H9 (cell line): ENCODE measurements at regions not wholly inside any gene's neighbourhood (a gene's known extent, or its start where the extent isn't known, plus 50 kb on each side); places are given as distances from the start of the nearest gene placed in this dataset.

Experiments used
- DNase-seq: peaks from one replicate; pipeline ENCODE4 v3.0.0-alpha.2; 2017
- H2AFZ ChIP-seq: one replicate; pipeline ENCODE4 v1.6.1; 2013; ENCODE audit warnings: mild to moderate bottlenecking, low read length, control low read depth, moderate library complexity
- H2AK5ac ChIP-seq: 2 replicates; pipeline ENCODE4 v1.6.1; 2013; ENCODE audit warnings: low read length, control low read depth, mixed read lengths; ENCODE audit not compliant: insufficient read length
- H2BK120ac ChIP-seq: one replicate; pipeline ENCODE4 v1.6.1; 2013; ENCODE audit warnings: low read depth, mild to moderate bottlenecking, low read length, control low read depth, inconsistent platforms; ENCODE audit not compliant: poor library complexity, severe bottlenecking
- H2BK12ac ChIP-seq: 2 replicates; pipeline ENCODE4 v1.6.1; 2013; ENCODE audit warnings: low read length, control low read depth, mixed read lengths, low read depth; ENCODE audit not compliant: insufficient read length
- H2BK15ac ChIP-seq: 2 replicates; pipeline ENCODE4 v1.6.1; 2013; ENCODE audit warnings: low read depth, low read length, control low read depth
- H2BK20ac ChIP-seq: one replicate; pipeline ENCODE4 v1.6.1; 2013; ENCODE audit warnings: low read depth, mild to moderate bottlenecking, low read length, control low read depth, inconsistent platforms; ENCODE audit not compliant: poor library complexity, severe bottlenecking
- H2BK5ac ChIP-seq: 2 replicates; pipeline ENCODE4 v1.6.1; 2013; ENCODE audit warnings: low read length, control low read depth, mixed read lengths; ENCODE audit not compliant: insufficient read length
- H3K14ac ChIP-seq: 2 replicates; pipeline ENCODE4 v1.6.1; 2013; ENCODE audit warnings: low read length, control low read depth; ENCODE audit not compliant: insufficient read depth
- H3K18ac ChIP-seq: 2 replicates; pipeline ENCODE4 v1.6.1; 2013; ENCODE audit warnings: low read depth, mild to moderate bottlenecking, mixed read lengths, low read length, control low read depth; ENCODE audit not compliant: insufficient read length
- H3K23ac ChIP-seq: 2 replicates; pipeline ENCODE4 v1.6.1; 2013; ENCODE audit warnings: low read length, control low read depth, mixed read lengths, low read depth; ENCODE audit not compliant: insufficient read length
- H3K23me2 ChIP-seq: 2 replicates; pipeline ENCODE4 v1.6.1; 2013; ENCODE audit warnings: low read depth, mild to moderate bottlenecking, mixed read lengths, low read length, control low read depth; ENCODE audit not compliant: insufficient read length, poor library complexity, severe bottlenecking
- H3K27ac ChIP-seq: 2 replicates; pipeline ENCODE4 v1.5.1; 2013; ENCODE audit warnings: low read length, control low read depth, mixed read lengths, low read depth; ENCODE audit not compliant: insufficient read length
- H3K27me3 ChIP-seq: 2 replicates; pipeline ENCODE4 v1.6.1; 2013; ENCODE audit warnings: low read length, control low read depth, inconsistent platforms; ENCODE audit not compliant: insufficient read depth
- H3K4ac ChIP-seq: 2 replicates; pipeline ENCODE4 v1.6.1; 2013; ENCODE audit warnings: low read depth, mild to moderate bottlenecking, control low read depth, inconsistent platforms, low read length, moderate library complexity
- H3K4me1 ChIP-seq: 2 replicates; pipeline ENCODE4 v1.6.1; 2013; ENCODE audit warnings: low read length, control low read depth, inconsistent platforms; ENCODE audit not compliant: insufficient read depth
- H3K4me2 ChIP-seq: 2 replicates; pipeline ENCODE4 v1.6.1; 2013; ENCODE audit warnings: low read length, control low read depth, mixed read lengths; ENCODE audit not compliant: insufficient read length, insufficient read depth
- H3K56ac ChIP-seq: 2 replicates; pipeline ENCODE4 v1.6.1; 2013; ENCODE audit warnings: low read depth, mild to moderate bottlenecking, mixed read lengths, low read length, control low read depth; ENCODE audit not compliant: insufficient read length
- H3K79me1 ChIP-seq: 2 replicates; pipeline ENCODE4 v1.6.1; 2013; ENCODE audit warnings: low read depth, mild to moderate bottlenecking, moderate library complexity, low read length, control low read depth, inconsistent platforms; ENCODE audit not compliant: insufficient read depth, poor library complexity, severe bottlenecking
- H3K79me2 ChIP-seq: 2 replicates; pipeline ENCODE4 v1.6.1; 2013; ENCODE audit warnings: low read length, control low read depth, inconsistent platforms; ENCODE audit not compliant: insufficient read depth
- H3K9ac ChIP-seq: 2 replicates; pipeline ENCODE4 v1.6.1; 2013; ENCODE audit warnings: low read length, control low read depth, mixed read lengths; ENCODE audit not compliant: insufficient read length; ENCODE audit errors: extremely low read depth
- H3K9me3 ChIP-seq: one replicate; pipeline ENCODE4 v1.6.1; 2013; ENCODE audit warnings: low read depth, low read length, inconsistent platforms; ENCODE audit not compliant: control insufficient read depth
- H3T11ph ChIP-seq: one replicate; pipeline ENCODE4 v1.6.1; 2013; ENCODE audit warnings: mild to moderate bottlenecking, low read length, control low read depth, inconsistent platforms
- H4K20me1 ChIP-seq: one replicate; pipeline ENCODE4 v1.6.1; 2013; ENCODE audit not compliant: control insufficient read depth, insufficient read length, insufficient read depth
- H4K5ac ChIP-seq: 2 replicates; pipeline ENCODE4 v1.6.1; 2013; ENCODE audit warnings: low read depth, mild to moderate bottlenecking, mixed read lengths, low read length, control low read depth; ENCODE audit not compliant: insufficient read length
- H4K8ac ChIP-seq: replicated peaks from 2 replicates; pipeline ENCODE4 v1.6.1; 2013; ENCODE audit warnings: low read length, control low read depth, mixed read lengths, low read depth; ENCODE audit not compliant: insufficient read length
- H4K91ac ChIP-seq: 2 replicates; pipeline ENCODE4 v1.6.1; 2013; ENCODE audit warnings: low read depth, mild to moderate bottlenecking, moderate library complexity, mixed read lengths, low read length, control low read depth; ENCODE audit not compliant: insufficient read length
- H3K27ac Mint-ChIP-seq, 3 experiments: 2 replicates in 2 of 3; 3 replicates in 1 of 3; pipeline ENCODE4 v1.8.0; 2020 to 2021; ENCODE audit warnings: mixed read lengths in 3 of 3, mild to moderate bottlenecking in 1 of 3, moderate library complexity in 1 of 3
- H3K27me3 Mint-ChIP-seq: 2 replicates; pipeline ENCODE4 v1.8.0; 2021; ENCODE audit warnings: low read depth, mild to moderate bottlenecking, moderate library complexity, mixed read lengths
- H3K36me3 Mint-ChIP-seq, 3 experiments: 2 replicates in 2 of 3; 3 replicates in 1 of 3; pipeline ENCODE4 v1.8.0; 2020 to 2021; ENCODE audit warnings: low read depth in 3 of 3, mixed read lengths in 3 of 3; ENCODE audit not compliant: insufficient read depth in 1 of 3
- H3K4me1 Mint-ChIP-seq, 2 experiments: 2 replicates each; pipeline ENCODE4 v1.8.0; 2020; ENCODE audit warnings: mixed read lengths in 2 of 2
- H3K4me3 Mint-ChIP-seq, 2 experiments: 2 replicates in 1 of 2; 3 replicates in 1 of 2; pipeline ENCODE4 v1.8.0; 2020 to 2021; ENCODE audit warnings: mild to moderate bottlenecking in 2 of 2, mixed read lengths in 2 of 2, moderate library complexity in 1 of 2
- H3K9me3 Mint-ChIP-seq, 2 experiments: 2 replicates in 1 of 2; 3 replicates in 1 of 2; pipeline ENCODE4 v1.8.0; 2020; ENCODE audit warnings: mild to moderate bottlenecking in 2 of 2, mixed read lengths in 2 of 2, moderate library complexity in 1 of 2
- CTCF ChIP-seq: fragments of 200-600 bp; sonication (generic); conservative IDR thresholded peaks from 3 replicates; pipeline ENCODE4 v1.8.0; 2021; ENCODE audit warnings: antibody characterized with exemption, mild to moderate bottlenecking
- WGBS: extraction: QIAGEN DNeasy Blood & Tissue Kit; methylation state at CpG from one replicate; pipeline ENCODE4 v1.1.7; 2013; ENCODE audit warnings: missing lambda C conversion rate, low lambda C conversion rate, mixed read lengths; ENCODE audit not compliant: insufficient read length; ENCODE audit errors: extremely low coverage; 5-methylcytosine and 5-hydroxymethylcytosine counted together

GRCh38 chr10:78130966-78131710, 97.5 kb downstream of the RPS24 start:
- Histone ChIP-seq H3K79me2 (no peaks in the 10 kb centered on the region), H3K9me3 (no peaks in the 10 kb centered on the region), H3K79me1 (no peaks in the 10 kb centered on the region), H3K27me3 (no peaks in the 10 kb centered on the region), H4K8ac (no peak overlapping the region), H3K14ac (no peak overlapping the region), H3K27ac (no peak overlapping the region), H4K20me1 (no peaks in the 10 kb centered on the region), H3K4me2 (no peak overlapping the region), H2BK120ac (no peak overlapping the region), H3K23me2 (no peaks in the 10 kb centered on the region), H3K56ac (no peak overlapping the region), H2AK5ac (no peak overlapping the region), H3T11ph (no peak overlapping the region), H3K18ac (no peak overlapping the region), H2BK20ac (no peak overlapping the region), H3K4me1 (no peaks in the 10 kb centered on the region), H4K91ac (no peak overlapping the region), H3K9ac (no peak overlapping the region), H3K4ac (no peak overlapping the region), H2BK15ac (no peak overlapping the region), H3K23ac (no peak overlapping the region), H4K5ac (no peak overlapping the region), H2AFZ (no peak overlapping the region), H2BK12ac (no peak overlapping the region), H2BK5ac (no peak overlapping the region)
- DNase-seq = no peak
- Mint-ChIP-seq H3K4me3 (no peak overlapping the region), H3K36me3 (no peaks in the 10 kb centered on the region), H3K4me1 (peaks cover 12 to 13% of the 10 kb centered on the region in 2 experiments), H3K27me3 (peaks cover 3% of the 10 kb centered on the region), H3K27ac (no peak overlapping the region; a peak in 1 of 7 replicates), H3K9me3 (no peaks in the 10 kb centered on the region)
- no CpG with 5 or more reads among the region's 9 CpGs for WGBS
- TF ChIP-seq CTCF = no peak
